MV-4-11 (cell line): ENCODE measurements at regions not wholly inside any gene's neighbourhood (a gene's known extent, or its start where the extent isn't known, plus 50 kb on each side); places are given as distances from the start of the nearest gene placed in this dataset.
"Not testable (repeated sequence)": the region's sequence is repeated elsewhere in the genome, so short reads cannot be mapped to it uniquely, and the experiment has no call there.

Experiments
- DNase-seq: peaks from one replicate; lab custom pipeline; 2025; lab: John Stamatoyannopoulos, UW

DNA sequence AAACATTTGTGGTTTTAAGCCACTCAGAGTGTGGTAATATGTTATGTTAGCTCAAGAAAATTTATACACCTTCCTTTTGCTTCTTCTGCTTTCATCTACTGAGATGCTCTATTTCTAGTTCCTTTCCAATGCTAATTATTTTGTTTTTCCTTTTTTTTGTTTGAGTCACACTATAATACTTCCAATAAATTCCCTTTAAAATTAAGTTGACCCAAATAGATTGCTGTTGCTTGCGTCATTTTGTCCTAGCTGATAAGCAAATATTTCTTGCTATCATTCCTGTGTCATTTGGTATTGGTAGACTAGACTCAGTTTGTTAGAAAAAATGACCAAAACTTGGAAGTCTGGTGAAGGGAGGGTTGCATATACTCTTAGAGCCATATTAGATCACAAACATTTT, 437.0 kb upstream of the CNTN6 start:
- DNase-seq = no peak

DNA sequence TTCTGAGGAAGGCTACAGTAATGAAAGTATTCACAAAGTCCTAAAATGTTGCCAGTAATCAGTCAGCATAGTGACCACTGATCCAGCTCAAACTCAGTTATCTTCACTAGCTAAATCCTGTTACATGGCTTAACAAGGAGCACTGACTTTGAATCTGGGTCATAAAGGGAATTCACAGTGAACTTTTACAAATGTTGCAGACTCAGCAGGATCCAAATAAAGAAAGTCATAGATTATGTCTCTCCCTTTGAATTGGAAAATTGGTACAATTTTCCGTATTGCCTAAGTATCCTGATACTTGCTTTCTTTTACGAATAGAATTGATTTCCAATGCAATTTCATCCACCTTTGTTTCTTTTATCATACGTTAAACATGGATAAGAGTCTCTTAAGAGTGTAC, 431.5 kb upstream of the CNTN6 start:
- no peak for DNase-seq

- no peak for DNase-seq
Measured at GRCh38 chr3:674116-674515, 418.7 kb upstream of the CNTN6 start.

DNA sequence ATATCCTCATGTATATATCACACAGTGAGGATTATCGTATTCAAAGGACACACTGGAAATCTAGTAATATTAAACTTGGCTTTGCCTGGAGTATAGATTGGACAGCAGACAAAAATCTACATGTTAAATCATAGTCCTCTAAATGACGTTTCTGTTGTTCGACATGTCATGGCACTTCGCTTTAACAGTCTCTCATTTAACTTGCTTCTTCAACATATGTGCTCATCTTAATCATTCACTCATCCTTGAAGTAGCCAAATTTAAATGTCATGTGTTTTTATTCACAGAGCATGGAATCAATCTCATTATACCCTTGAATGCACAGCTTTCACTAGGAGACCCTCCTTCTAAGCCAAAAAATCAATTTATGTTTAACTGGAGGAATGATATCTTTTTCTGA, 417.0 kb upstream of the CNTN6 start:
- no peak for DNase-seq

DNA sequence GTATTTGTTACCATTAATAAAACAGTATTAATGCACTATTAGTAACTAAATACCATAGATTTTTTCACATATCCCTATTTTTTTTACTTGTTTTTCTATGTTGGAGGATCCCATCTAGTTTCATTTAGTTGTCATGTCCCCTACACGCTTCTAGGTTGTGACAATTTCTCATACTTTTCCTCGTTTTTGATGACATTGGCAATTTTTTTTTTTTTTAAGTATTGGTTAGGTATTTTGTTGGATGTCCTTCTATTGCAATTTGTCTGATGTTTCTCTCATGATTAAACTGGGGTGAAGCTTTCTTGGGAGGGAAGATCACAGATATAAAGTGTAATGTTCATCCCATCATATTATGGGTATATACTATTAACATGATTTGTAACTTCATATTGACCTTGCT, 409.1 kb upstream of the CNTN6 start:
- no peak for DNase-seq

DNA sequence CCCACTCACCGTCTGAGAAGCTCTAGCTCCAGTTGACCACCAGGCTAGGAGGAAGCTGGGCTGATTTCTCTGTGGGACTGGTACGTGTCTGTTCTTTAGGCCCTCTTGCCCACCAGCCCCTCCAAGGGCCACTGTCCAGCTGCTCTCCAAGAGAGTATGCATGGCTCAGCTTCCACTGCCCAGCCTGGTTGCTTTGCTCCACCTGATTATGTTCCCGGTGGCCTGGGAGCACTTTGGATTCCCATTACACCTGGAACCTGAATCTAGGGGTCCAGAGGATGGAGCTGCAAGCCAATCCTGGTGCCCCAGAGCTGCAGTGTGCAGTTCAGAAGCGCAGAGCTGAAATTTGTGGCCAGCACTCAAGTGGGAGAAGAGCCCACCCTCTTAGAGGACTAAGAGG, 402.1 kb upstream of the CNTN6 start:
- no peak for DNase-seq

DNA sequence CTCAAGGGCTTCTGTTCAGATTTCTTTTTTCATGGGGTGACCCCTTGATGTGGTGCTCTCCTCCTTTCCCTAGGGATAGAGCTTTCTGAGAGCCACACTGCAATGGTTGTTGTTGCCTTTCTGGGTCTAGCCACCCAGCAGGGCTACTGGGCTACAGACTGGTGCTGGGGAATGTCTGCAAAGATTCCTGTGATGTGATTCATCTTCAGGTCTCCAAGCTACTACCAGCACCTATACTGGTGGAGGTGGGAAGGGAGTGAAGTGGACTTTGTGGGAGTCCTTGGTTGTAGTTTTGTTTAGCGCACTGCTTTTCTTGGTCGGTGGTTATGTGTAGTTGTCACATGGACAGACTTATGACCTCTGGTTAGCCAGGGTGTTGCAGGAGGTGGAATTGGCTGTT, 392.3 kb upstream of the CNTN6 start:
- no peak for DNase-seq

DNA sequence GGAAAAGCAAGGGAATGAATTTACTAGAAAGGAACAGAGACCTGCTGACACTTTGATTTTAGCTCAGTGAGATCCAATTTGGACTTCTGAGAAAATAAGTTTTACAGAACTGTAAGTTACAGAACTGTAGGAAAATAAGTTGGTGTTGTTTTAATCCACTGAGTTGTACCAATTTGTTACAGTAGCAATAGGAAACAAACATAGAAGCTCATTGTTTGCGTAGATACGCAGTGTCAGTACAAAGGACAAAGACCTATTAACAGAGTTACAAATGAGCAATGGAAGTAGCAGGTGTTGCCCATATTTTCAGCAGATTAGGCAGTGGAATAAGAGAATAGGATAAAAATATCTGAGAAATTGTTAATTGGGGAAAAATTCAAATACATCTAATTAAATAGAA, 385.8 kb upstream of the CNTN6 start:
- no peak for DNase-seq

- DNase-seq = no peak
Measured at GRCh38 chr3:713006-713621, 379.7 kb upstream of the CNTN6 start.

DNA sequence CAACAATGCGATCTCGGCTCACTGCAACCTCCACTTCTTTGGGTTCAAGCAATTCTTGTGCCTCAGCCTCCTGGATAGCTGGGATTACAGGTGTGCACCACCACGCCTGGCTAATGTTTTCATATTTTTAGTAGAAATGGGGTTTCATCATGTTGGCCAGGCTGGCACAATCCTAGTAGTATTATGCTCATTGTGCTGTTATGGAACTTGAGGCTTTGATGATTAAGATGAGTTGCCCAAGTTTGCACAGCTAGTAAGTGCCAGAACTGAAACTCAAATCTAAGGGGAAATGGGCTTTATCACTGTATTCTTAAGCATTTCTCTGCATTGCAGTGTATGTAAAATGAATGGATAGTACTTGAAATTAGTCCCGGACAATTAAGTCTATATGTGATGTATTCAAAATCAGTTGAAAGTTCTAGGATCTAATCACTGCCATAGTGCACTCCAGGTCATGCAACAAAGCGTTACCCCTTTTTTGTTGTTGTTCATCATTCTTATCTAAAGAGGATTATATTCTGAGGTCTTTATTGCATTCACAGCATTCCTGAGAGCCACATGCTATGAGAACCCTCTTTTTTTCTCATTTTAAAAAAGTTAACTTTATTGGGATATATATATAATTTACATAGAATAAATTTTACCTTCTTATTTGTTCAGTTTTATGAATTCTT, 378.7 kb upstream of the CNTN6 start:
- no peak for DNase-seq

GRCh38 chr3:721086-721485, 371.7 kb upstream of the CNTN6 start:
- DNase-seq = no peak

GRCh38 chr3:732326-732928, 360.4 kb upstream of the CNTN6 start:
- DNase-seq = peak; percentile 52

DNA sequence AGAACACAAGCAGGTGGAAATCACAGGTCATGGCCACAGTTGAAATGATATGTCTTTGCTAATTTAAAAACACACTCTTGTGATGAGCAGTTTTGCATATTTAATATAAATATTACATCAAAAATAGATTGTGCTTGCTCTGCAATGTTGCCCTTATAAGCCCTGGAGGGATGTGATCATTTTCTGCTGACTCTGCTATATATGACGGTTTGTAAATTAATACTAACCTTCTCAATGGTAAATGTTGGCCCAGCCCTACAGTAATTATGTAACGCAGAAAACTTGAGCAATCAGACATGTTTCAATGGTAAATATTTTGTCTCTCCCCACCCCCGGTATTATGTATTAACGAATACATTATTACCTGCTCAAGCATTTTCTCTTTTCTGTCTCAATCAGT, 359.5 kb upstream of the CNTN6 start:
- DNase-seq = no peak

- DNase-seq = no peak
Measured at GRCh38 chr3:757711-758110, 335.1 kb upstream of the CNTN6 start.

DNA sequence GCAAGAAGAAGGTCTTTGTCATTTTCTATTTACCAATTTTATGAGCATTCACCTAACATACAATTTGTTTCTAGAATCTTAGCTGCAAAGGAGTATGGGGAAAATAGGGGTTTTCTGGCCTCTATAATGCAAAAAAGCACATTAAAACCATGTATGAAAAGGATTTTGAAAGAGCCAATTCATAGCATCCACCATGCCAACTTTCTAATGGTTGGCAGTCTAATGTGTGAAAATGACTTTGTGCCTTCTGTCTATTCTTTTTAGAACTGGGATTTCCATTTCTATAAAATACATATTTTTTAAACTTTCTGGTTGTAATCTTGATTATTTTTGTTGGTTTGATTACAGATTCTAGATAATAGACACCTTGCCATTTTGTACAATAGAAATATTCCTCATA, 333.7 kb upstream of the CNTN6 start:
- no peak for DNase-seq

- DNase-seq = not testable (repeated sequence)
Measured at GRCh38 chr3:773433-773832, 319.4 kb upstream of the CNTN6 start.

- DNase-seq = no peak
Measured at GRCh38 chr3:775178-775880, 317.5 kb upstream of the CNTN6 start.

DNA sequence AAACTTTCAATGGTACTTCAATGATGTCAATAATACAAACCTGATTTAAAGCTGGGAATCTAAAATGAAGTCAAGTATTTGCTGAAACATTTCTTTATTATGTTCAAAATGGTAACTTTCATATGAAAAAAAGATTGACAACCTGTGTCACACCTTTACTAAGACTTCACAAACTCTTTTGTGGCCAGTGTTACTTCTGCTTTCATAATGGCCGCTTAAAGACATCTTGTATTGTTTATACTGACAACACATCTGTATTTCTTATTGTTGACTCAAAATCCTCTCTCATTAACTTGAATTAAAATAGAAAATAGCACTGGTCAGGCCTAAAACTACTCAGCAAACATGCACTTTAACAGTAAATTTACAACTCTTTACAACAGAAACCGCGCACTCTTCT, 312.3 kb upstream of the CNTN6 start:
- DNase-seq = no peak

DNA sequence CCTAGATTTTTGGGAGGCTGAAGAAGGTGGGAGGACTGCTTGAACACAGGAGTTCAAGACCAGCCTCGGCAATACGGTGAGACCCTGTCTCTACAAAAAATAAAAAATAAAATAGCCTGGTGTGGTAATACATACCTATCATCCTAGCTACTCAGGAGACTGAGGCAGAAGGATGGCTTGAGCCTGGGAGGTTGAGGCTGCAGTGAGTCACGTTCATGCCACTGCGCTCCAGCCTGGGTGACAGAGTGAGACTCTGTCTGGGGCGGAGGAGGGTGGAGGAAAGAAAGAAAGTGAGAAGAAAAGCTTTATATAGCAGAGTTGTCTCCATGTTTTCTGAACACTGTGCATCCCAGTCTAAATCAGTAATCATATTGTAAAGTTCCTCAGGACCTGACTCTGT, 301.4 kb upstream of the CNTN6 start:
- no peak for DNase-seq

DNA sequence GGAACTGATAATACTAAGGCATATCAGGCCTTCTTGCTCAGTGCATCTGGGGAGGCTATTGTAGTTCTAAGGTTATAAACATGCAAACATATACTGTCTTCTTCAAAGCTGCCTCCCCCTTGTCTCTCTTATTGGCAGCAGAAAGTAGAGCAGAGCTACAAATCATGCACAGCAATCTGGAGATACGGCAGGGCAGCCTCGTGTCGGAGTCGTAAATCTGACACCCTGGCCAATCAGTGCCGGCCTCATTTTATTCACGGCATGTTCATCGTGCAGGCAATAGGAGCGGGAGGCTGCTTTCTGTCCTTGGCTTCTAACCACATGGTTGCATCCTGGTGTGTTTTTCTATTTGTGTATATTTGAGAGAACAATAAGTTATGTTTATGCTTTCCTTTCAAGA, 300.2 kb upstream of the CNTN6 start:
- no peak for DNase-seq

GRCh38 chr3:804211-804610, 288.6 kb upstream of the CNTN6 start:
- no peak for DNase-seq

- no peak for DNase-seq
Measured at GRCh38 chr3:805326-805725, 287.5 kb upstream of the CNTN6 start.

- DNase-seq = no peak
Measured at GRCh38 chr3:806006-806405, 286.8 kb upstream of the CNTN6 start.
